B cell (primary cell): ENCODE measurements at regions not wholly inside any gene's neighbourhood (a gene's known extent, or its start where the extent isn't known, plus 50 kb on each side); places are given as distances from the start of the nearest gene placed in this dataset.

Experiments used
- ATAC-seq: fragments of 200-7000 bp; cut with Tn5 transposase; one replicate; pipeline ENCODE4 v1.10.0; 2021; ENCODE audit warnings: low read depth, mild to moderate bottlenecking, moderate number of reproducible peaks, moderate library complexity
- CTCF ChIA-PET: fragments of 350-600 bp; sonication (Branson Sonifier 250); formaldehyde crosslinking; loops from one replicate; lab custom pipeline; 2021; ENCODE audit warnings: antibody characterized with exemption, inconsistent platforms; lab: Charles Lee
- POLR2A ChIA-PET: fragments of 350-600 bp; sonication (Branson Sonifier 250); formaldehyde crosslinking; loops from one replicate; lab custom pipeline; 2021; ENCODE audit warnings: antibody characterized with exemption; lab: Charles Lee
- DNase-seq: peaks from one replicate; pipeline ENCODE4 v3.0.0; 2013
- H2AFZ ChIP-seq: 2 replicates; pipeline ENCODE4 v1.6.1; 2012; ENCODE audit warnings: mild to moderate bottlenecking, low read depth, low read length; ENCODE audit not compliant: insufficient read depth, poor library complexity, severe bottlenecking
- H3K27ac ChIP-seq, 2 donors: 1 replicate in 1 of 2; 2 replicates in 1 of 2; pipeline ENCODE4 v1.5.1; 2012 to 2013; ENCODE audit warnings: low read length in 2 of 2, mild to moderate bottlenecking in 2 of 2, moderate library complexity in 1 of 2
- H3K27me3 ChIP-seq, 4 experiments: fragments of 200-600 bp in 1 of 4; sonication (generic) in 1 of 4; replicated peaks in 1 of 4; 1 replicate in 2 of 4; 2 replicates in 2 of 4; pipeline versions ENCODE4 v1.6.1 to v1.7.0; 2013 to 2016; ENCODE audit warnings: low read length in 3 of 4, mild to moderate bottlenecking in 2 of 4, mixed read lengths in 1 of 4, moderate library complexity in 1 of 4; ENCODE audit not compliant: insufficient read depth in 4 of 4, control insufficient read depth in 3 of 4; ENCODE audit errors: control extremely low read depth in 1 of 4
- H3K36me3 ChIP-seq, 2 experiments: replicated peaks in 1 of 2; 1 replicate in 1 of 2; 2 replicates in 1 of 2; pipeline versions ENCODE4 v1.6.1 to v1.7.1; 2013; ENCODE audit warnings: low read length in 1 of 2; ENCODE audit not compliant: insufficient read depth in 2 of 2, control insufficient read depth in 1 of 2; ENCODE audit errors: control extremely low read depth in 1 of 2, extremely low read depth in 1 of 2
- H3K4me1 ChIP-seq, 2 donors: fragments of 200-600 bp in 1 of 2; sonication (generic) in 1 of 2; 1 replicate in 1 of 2; 2 replicates in 1 of 2; pipeline versions ENCODE4 v1.5.1 to v1.6.1; 2013 to 2017; ENCODE audit warnings: low read length in 2 of 2; ENCODE audit not compliant: control insufficient read depth in 2 of 2, insufficient read depth in 2 of 2
- H3K4me2 ChIP-seq: replicated peaks from 2 replicates; pipeline ENCODE3; 2012; ENCODE audit warnings: mild to moderate bottlenecking, low read depth, low read length; ENCODE audit not compliant: poor library complexity, severe bottlenecking
- H3K4me3 ChIP-seq, 5 experiments: fragments of 200-600 bp in 1 of 5; sonication (generic) in 1 of 5; 1 replicate in 3 of 5; 2 replicates in 2 of 5; pipeline versions ENCODE4 v1.5.1 to v1.7.0; 2011 to 2016; ENCODE audit warnings: low read length in 4 of 5, mild to moderate bottlenecking in 4 of 5, low read depth in 2 of 5, control low read depth in 1 of 5, moderate library complexity in 1 of 5; ENCODE audit not compliant: insufficient read depth in 1 of 5; ENCODE audit errors: control extremely low read depth in 1 of 5, extremely low read depth in 1 of 5
- H3K79me2 ChIP-seq: fragments of 200-600 bp; sonication (generic); one replicate; pipeline ENCODE4 v1.6.0; 2016; ENCODE audit warnings: low read length; ENCODE audit not compliant: control insufficient read depth, insufficient read depth
- H3K9ac ChIP-seq: fragments of 200-600 bp; sonication (generic); 2 replicates; pipeline ENCODE4 v1.6.1; 2017; ENCODE audit warnings: mild to moderate bottlenecking, low read length, moderate library complexity
- H3K9me3 ChIP-seq, 3 donors: one replicate each; pipeline versions ENCODE4 v1.6.1 to v1.7.1; 2013; ENCODE audit warnings: low read length in 2 of 3; ENCODE audit not compliant: control insufficient read depth in 2 of 3, insufficient read depth in 1 of 3; ENCODE audit errors: control extremely low read depth in 1 of 3
- H4K20me1 ChIP-seq: 2 replicates; pipeline ENCODE4 v1.6.0; 2012; ENCODE audit warnings: mild to moderate bottlenecking, low read length; ENCODE audit not compliant: insufficient read depth, control insufficient read depth, poor library complexity, severe bottlenecking
- H3K27ac Mint-ChIP-seq: one replicate; pipeline ENCODE4 v1.8.0; 2021; ENCODE audit warnings: mixed read lengths
- H3K27me3 Mint-ChIP-seq: one replicate; pipeline ENCODE4 v1.8.0; 2021; ENCODE audit warnings: mixed read lengths
- H3K4me1 Mint-ChIP-seq: one replicate; pipeline ENCODE4 v1.8.0; 2021; ENCODE audit warnings: mixed read lengths
- H3K4me3 Mint-ChIP-seq: one replicate; pipeline ENCODE4 v1.8.0; 2021; ENCODE audit warnings: mixed read lengths
- H3K9me3 Mint-ChIP-seq: one replicate; pipeline ENCODE4 v1.8.0; 2022; ENCODE audit warnings: mixed read lengths; ENCODE audit not compliant: insufficient read depth
- CTCF ChIP-seq: fragments of 200-600 bp; IDR thresholded peaks from one replicate; pipeline ENCODE4 v1.8.0; 2022; ENCODE audit warnings: antibody characterized with exemption, mild to moderate bottlenecking
- EZH2 ChIP-seq: IDR thresholded peaks from 2 replicates; pipeline ENCODE4 v1.6.1; 2012; ENCODE audit warnings: borderline replicate concordance, low read depth, mild to moderate bottlenecking, moderate library complexity, low read length; ENCODE audit not compliant: insufficient read depth, poor library complexity, severe bottlenecking
- WGBS: methylation state at CpG from one replicate; pipeline ENCODE4 v1.1.5; 2013; ENCODE audit warnings: missing lambda C conversion rate; ENCODE audit not compliant: insufficient coverage; 5-methylcytosine and 5-hydroxymethylcytosine counted together
- intact Hi-C: fragments of 100-400 bp; cut with micrococcal nuclease; formaldehyde crosslinking; loops from one replicate; pipeline ENCODE4 v1.10.0; 2022

- no peak for ATAC-seq
- Histone ChIP-seq H3K79me2 (no peaks in the 10 kb centered on the region), H2AFZ (no peak overlapping the region), H3K27me3 (no peaks in the 10 kb centered on the region), H3K36me3 (no peaks in the 10 kb centered on the region), H3K27ac (no peak overlapping the region), H3K9me3 (peaks cover 0 to 8% (median 0%) of the 10 kb centered on the region in 3 donors), H3K4me3 (no peak overlapping the region), H3K9ac (no peak overlapping the region), H3K4me1 (no peaks in the 10 kb centered on the region), H3K4me2 (no peak overlapping the region), H4K20me1 (no peaks in the 10 kb centered on the region)
- no peak overlapping the region for H3K4me3 Mint-ChIP-seq
- 89% methylated on average over 13 of the region's 16 CpGs for WGBS
- CTCF ChIA-PET, result interaction anchor here (1.2 kb wide), 1 partner anchor 128 kb away, joined by 3 read pairs; no protein-coding TSS in a partner anchor
- peaks cover 31% of the 10 kb centered on the region for H3K27me3 Mint-ChIP-seq
- H3K9me3 Mint-ChIP-seq, result no peaks in the 10 kb centered on the region
- POLR2A ChIA-PET, result no interaction called here
- intact Hi-C loops, result no loop called here
- no peaks in the 10 kb centered on the region for H3K4me1 Mint-ChIP-seq
- DNase-seq, result no peak
- H3K27ac Mint-ChIP-seq, result no peak overlapping the region
- no peak for TF ChIP-seq EZH2
- TF ChIP-seq CTCF, result no peak
These were observed 71.6 kb downstream of the ACKR3 start for GRCh38 chr2:236641051-236641726.

- H3K27ac Mint-ChIP-seq, result no peak overlapping the region
- DNase-seq (no peak), ATAC-seq (no peak)
- H3K4me3 Mint-ChIP-seq, result no peak overlapping the region
- no peaks in the 10 kb centered on the region for H4K20me1 ChIP-seq
- no peaks in the 10 kb centered on the region for H3K9me3 Mint-ChIP-seq
- H3K4me3 ChIP-seq, result no peak overlapping the region
- no peaks in the 10 kb centered on the region for H3K36me3 ChIP-seq
- no peak overlapping the region for H2AFZ ChIP-seq
- no peak overlapping the region for H3K27ac ChIP-seq
- TF ChIP-seq CTCF (no peak), EZH2 (no peak)
- H3K9ac ChIP-seq, result no peak overlapping the region
- peaks cover 36% of the 10 kb centered on the region for H3K27me3 Mint-ChIP-seq
- H3K79me2 ChIP-seq, result no peaks in the 10 kb centered on the region
- no peaks in the 10 kb centered on the region for H3K4me1 ChIP-seq
- peaks cover 0 to 8% (median 0%) of the 10 kb centered on the region in 3 donors for H3K9me3 ChIP-seq
- H3K4me2 ChIP-seq, result no peak overlapping the region
- ChIA-PET CTCF (interaction anchor here (1.2 kb wide), 1 partner anchor 129 kb away, joined by 3 read pairs; no protein-coding TSS in a partner anchor), POLR2A (no interaction called here)
- 100% methylated on average over 3 of the region's 4 CpGs for WGBS
- H3K4me1 Mint-ChIP-seq, result no peaks in the 10 kb centered on the region
- no peaks in the 10 kb centered on the region for H3K27me3 ChIP-seq
- intact Hi-C loops, result no loop called here
These were observed 72.5 kb downstream of the ACKR3 start for GRCh38 chr2:236642125-236642524.
